GM12864 (cell line): ENCODE measurements at regions not wholly inside any gene's neighbourhood (a gene's known extent, or its start where the extent isn't known, plus 50 kb on each side); places are given as distances from the start of the nearest gene placed in this dataset.

ENCODE experiments used
- DNase-seq: peaks from one replicate; pipeline ENCODE4 v3.0.0-alpha.2; 2011; ENCODE audit warnings: low read depth
- H3K4me3 ChIP-seq: 2 replicates; pipeline ENCODE4 v1.5.1; 2011; ENCODE audit warnings: mild to moderate bottlenecking, low read depth, low read length, control low read depth
- CTCF ChIP-seq: IDR thresholded peaks from 2 replicates; pipeline ENCODE4 v1.5.1; 2011; ENCODE audit warnings: low read depth, mild to moderate bottlenecking, moderate library complexity, low read length, control low read depth, inconsistent platforms; ENCODE audit errors: missing control alignments

- DNase-seq, result no peak
- no peak overlapping the region for H3K4me3 ChIP-seq
- no peak for TF ChIP-seq CTCF
Measured at GRCh38 chr16:79794941-79795340, 194.4 kb upstream of the MAF start.

DNA sequence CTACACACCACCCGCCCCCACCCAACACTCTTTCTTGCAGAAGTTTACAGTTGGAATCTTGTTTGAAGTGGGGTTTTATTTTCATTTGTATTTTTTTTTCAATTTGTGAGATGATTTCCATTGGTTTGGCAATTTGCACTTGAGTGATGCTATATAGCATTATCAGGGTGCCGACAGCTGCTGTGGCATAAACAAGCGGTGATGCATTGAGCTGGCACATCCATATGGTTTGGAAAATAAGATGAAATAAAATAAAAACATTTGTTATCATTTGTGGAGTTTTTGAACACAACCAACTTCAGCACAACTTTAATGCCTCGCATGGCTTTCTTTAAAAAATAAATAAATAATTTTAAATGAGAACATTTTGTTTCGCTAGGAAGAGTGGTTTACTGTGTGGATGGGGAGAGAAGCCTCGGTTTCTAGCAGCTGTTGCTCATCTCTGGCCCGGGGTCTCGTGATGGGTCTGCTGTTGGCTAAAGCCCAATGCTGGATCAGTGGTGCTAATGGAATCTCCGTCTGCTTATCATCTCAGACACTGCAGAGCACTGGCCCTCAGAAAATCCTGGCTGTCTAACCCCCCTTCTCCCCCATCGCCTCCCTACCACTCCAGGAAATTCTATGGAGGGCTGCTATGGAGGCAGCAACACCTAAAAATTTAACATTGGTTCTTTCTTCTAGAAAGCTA is 192.3 kb upstream of the MAF start:
- DNase-seq, result no peak
- TF ChIP-seq CTCF, result no peak
- H3K4me3 ChIP-seq, result no peak overlapping the region

DNA sequence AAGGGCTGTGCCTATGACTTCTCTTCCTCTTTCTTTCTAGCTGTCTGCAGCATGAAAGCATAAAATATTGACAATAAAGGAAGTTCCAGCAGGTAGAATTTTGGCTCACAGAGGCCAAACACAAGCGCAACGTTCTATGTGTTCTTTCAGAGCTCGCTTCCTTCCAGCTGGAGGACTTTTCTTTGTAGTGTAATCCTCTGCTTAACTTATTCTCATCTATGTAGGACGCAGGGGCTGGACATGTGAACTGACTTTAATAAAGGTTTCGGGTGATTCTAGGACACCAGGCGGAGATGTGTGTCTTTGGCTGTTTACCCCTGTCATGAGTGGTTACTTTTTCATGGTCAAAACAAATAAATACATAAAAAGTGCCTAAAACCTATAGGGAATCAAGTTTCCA is 191.5 kb upstream of the MAF start:
- no peak for DNase-seq
- no peak for TF ChIP-seq CTCF
- H3K4me3 ChIP-seq, result no peak overlapping the region

- H3K4me3 ChIP-seq, result no peak overlapping the region
- TF ChIP-seq CTCF, result no peak
- DNase-seq, result no peak
Measured at GRCh38 chr16:79790854-79791253, 190.3 kb upstream of the MAF start.

DNA sequence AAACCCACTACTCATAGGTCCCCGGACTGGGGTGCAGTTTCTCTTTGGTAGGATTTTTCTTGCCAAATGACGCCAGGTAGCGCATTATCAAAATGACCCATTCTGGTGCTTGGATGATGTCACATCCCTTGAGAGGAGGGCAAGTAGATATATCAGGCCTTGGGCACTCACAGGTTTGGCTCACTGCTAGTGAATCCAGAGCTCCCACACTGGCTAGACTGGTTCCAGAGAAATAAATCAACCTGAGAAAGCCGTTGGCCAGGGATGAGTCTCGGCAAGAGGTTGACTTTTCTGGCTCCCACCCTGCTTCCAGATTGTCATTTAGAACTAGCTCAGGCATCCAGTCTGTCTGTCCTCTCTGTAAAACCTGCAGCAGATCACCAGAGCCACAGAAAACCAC is 188.4 kb upstream of the MAF start:
- TF ChIP-seq CTCF, result no peak
- no peak overlapping the region for H3K4me3 ChIP-seq
- DNase-seq, result no peak

GRCh38 chr16:79786389-79786788 is 185.9 kb upstream of the MAF start:
- DNase-seq, result no peak
- no peak for TF ChIP-seq CTCF
- no peak overlapping the region for H3K4me3 ChIP-seq

GRCh38 chr16:79784007-79784406 is 183.5 kb upstream of the MAF start:
- no peak overlapping the region for H3K4me3 ChIP-seq
- DNase-seq, result no peak
- TF ChIP-seq CTCF, result no peak
